Right atrium auricular region (tissue), 2 donors: ENCODE measurements at regions not wholly inside any gene's neighbourhood (a gene's known extent, or its start where the extent isn't known, plus 50 kb on each side); places are given as distances from the start of the nearest gene placed in this dataset.

ENCODE experiments used
- DNase-seq: peaks from one replicate; pipeline ENCODE4 v3.0.0-alpha.2; 2019; ENCODE audit warnings: low spot score
- H3K27ac ChIP-seq, 2 donors: fragments of 200-600 bp; sonication (generic); 1 replicate in 1 of 2; 2 replicates in 1 of 2; pipeline ENCODE4 v1.5.1; 2016 to 2019
- H3K27me3 ChIP-seq, 2 donors: fragments of 200-600 bp; sonication (generic); one replicate each; pipeline versions ENCODE4 v1.5.1 to v1.6.0; 2017 to 2019
- H3K36me3 ChIP-seq: fragments of 200-600 bp; sonication (generic); one replicate; pipeline ENCODE4 v1.5.1; 2016
- H3K4me1 ChIP-seq, 2 donors: fragments of 200-600 bp; sonication (generic); one replicate each; pipeline versions ENCODE4 v1.5.1 to v1.6.0; 2017 to 2019
- H3K4me3 ChIP-seq, 2 donors: fragments of 200-600 bp; sonication (generic); 1 replicate in 1 of 2; 2 replicates in 1 of 2; pipeline ENCODE4 v1.5.1; 2017 to 2019; ENCODE audit warnings: mild to moderate bottlenecking in 1 of 2, moderate library complexity in 1 of 2
- H3K9me3 ChIP-seq, 2 donors: fragments of 200-600 bp; sonication (generic); one replicate each; pipeline ENCODE4 v1.5.1; 2019
- TF ChIP-seq, protein P1 (sequence below), 2 donors: fragments of 200-600 bp; sonication (generic); IDR thresholded peaks; one replicate each; pipeline ENCODE4 v1.5.1; 2019; ENCODE audit warnings: antibody characterized with exemption in 2 of 2

GRCh38 chr6:165040440-165040839, 269.0 kb downstream of the C6orf118 start:
- DNase-seq, result no peak
- TF ChIP-seq, protein P1, sequence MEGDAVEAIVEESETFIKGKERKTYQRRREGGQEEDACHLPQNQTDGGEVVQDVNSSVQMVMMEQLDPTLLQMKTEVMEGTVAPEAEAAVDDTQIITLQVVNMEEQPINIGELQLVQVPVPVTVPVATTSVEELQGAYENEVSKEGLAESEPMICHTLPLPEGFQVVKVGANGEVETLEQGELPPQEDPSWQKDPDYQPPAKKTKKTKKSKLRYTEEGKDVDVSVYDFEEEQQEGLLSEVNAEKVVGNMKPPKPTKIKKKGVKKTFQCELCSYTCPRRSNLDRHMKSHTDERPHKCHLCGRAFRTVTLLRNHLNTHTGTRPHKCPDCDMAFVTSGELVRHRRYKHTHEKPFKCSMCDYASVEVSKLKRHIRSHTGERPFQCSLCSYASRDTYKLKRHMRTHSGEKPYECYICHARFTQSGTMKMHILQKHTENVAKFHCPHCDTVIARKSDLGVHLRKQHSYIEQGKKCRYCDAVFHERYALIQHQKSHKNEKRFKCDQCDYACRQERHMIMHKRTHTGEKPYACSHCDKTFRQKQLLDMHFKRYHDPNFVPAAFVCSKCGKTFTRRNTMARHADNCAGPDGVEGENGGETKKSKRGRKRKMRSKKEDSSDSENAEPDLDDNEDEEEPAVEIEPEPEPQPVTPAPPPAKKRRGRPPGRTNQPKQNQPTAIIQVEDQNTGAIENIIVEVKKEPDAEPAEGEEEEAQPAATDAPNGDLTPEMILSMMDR (IDR thresholded peaks at IDR 0.05), result no peak
- Histone ChIP-seq H3K27ac (no peak overlapping the region), H3K9me3 (peaks cover 0 to under 1% of the 10 kb centered on the region in 2 donors), H3K36me3 (no peaks in the 10 kb centered on the region), H3K4me1 (no peaks in the 10 kb centered on the region), H3K27me3 (no peaks in the 10 kb centered on the region), H3K4me3 (no peak overlapping the region)

GRCh38 chr6:165034271-165034741, 275.1 kb downstream of the C6orf118 start:
- DNase-seq, result no peak
- Histone ChIP-seq H3K27ac (no peak overlapping the region), H3K27me3 (no peaks in the 10 kb centered on the region), H3K4me3 (no peak overlapping the region), H3K4me1 (no peaks in the 10 kb centered on the region), H3K9me3 (no peaks in the 10 kb centered on the region), H3K36me3 (no peaks in the 10 kb centered on the region)
- TF ChIP-seq, protein P1 (IDR thresholded peaks at IDR 0.05), result no peak

DNA sequence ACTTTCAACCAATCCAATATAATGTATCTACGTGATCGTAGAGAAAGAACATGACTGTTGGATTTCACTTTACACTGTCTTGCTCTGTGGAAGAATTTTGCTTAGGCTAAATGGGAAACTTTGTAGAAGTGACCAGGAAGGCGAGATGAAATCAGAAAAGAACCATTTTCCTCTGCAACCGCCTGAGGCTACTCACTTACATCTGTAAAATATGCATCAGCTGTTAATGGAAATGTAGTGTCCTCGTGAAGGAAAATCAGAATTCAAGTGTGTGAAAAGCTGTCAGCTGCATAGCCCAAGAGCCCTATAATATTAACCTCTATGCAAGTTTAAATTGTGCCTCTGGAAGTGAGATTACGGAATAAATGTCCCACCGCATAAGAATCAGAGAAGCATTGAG, 277.9 kb downstream of the C6orf118 start:
- TF ChIP-seq, protein P1 (IDR thresholded peaks at IDR 0.05), result no peak
- Histone ChIP-seq H3K36me3 (no peaks in the 10 kb centered on the region), H3K9me3 (no peaks in the 10 kb centered on the region), H3K4me3 (no peak overlapping the region), H3K27ac (no peak overlapping the region), H3K4me1 (no peaks in the 10 kb centered on the region), H3K27me3 (no peaks in the 10 kb centered on the region)
- DNase-seq, result no peak

DNA sequence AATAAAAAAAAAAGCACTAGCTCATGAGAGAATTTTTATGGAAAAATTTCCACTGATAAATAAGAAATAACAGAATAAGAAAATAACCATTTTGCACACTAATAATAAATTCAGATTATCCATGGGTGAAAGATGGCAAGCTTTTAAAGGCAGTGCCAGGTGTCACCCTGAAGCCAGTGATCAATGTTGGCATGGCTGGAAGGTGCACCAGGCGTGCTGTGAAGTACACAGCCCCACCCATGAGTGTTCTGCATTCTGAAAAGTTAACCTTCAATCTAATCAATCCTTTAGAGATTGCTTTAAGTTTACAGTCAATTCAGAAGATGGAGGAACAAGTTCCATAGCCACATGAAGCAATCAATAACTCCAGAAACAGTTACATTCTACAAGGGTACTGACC, 284.4 kb downstream of the C6orf118 start:
- no peaks in the 10 kb centered on the region for H3K9me3 ChIP-seq
- TF ChIP-seq, protein P1 (IDR thresholded peaks at IDR 0.05), result no peak
- no peak overlapping the region for H3K4me3 ChIP-seq
- H3K4me1 ChIP-seq, result no peaks in the 10 kb centered on the region
- no peaks in the 10 kb centered on the region for H3K27me3 ChIP-seq
- no peaks in the 10 kb centered on the region for H3K36me3 ChIP-seq
- H3K27ac ChIP-seq, result no peak overlapping the region
- DNase-seq, result no peak

GRCh38 chr6:165019681-165020080, 289.7 kb downstream of the C6orf118 start:
- DNase-seq, result no peak
- H3K27me3 ChIP-seq, result no peaks in the 10 kb centered on the region
- no peak overlapping the region for H3K4me3 ChIP-seq

DNA sequence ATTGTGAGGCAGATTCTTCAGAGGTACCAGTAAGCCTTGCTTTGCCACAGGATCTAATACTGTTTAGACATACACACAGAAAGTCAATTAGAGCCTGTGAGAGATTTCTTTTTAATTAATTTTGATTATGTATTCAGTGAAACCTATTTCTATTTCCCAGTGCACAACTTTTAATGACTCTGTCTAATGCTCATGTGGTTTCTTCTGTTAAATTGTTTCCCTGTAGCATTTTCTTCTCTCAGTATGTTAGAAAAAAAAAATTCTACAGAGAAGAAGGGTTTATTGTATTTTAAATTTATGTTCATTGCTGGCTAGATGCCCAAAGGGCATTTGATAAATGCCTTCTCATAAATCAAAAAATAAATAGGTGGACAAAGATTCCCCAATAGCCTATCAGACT, 293.7 kb downstream of the C6orf118 start:
- Histone ChIP-seq H3K36me3 (no peaks in the 10 kb centered on the region), H3K27me3 (no peaks in the 10 kb centered on the region), H3K9me3 (no peaks in the 10 kb centered on the region), H3K27ac (no peak overlapping the region), H3K4me3 (no peak overlapping the region), H3K4me1 (no peaks in the 10 kb centered on the region)
- no peak for DNase-seq
- TF ChIP-seq, protein P1 (IDR thresholded peaks at IDR 0.05), result no peak

More at GRCh38 chr6:165019681-165020080, 289.7 kb downstream of the C6orf118 start:
- TF ChIP-seq, protein P1 (IDR thresholded peaks at IDR 0.05), result no peak
- no peak overlapping the region for H3K27ac ChIP-seq
- no peaks in the 10 kb centered on the region for H3K4me1 ChIP-seq
- H3K36me3 ChIP-seq, result no peaks in the 10 kb centered on the region
- no peaks in the 10 kb centered on the region for H3K9me3 ChIP-seq
